Kidney tubule cell (primary cell): ENCODE measurements at regions not wholly inside any gene's neighbourhood (a gene's known extent, or its start where the extent isn't known, plus 50 kb on each side); places are given as distances from the start of the nearest gene placed in this dataset.

Experiments used
- DNase-seq: peaks from one replicate; pipeline ENCODE4 v3.0.0-alpha.2; 2018; ENCODE audit warnings: low spot score

- no peak for DNase-seq
Observed at GRCh38 chr3:73796382-73796781, 171.6 kb upstream of the PDZRN3 start.

- no peak for DNase-seq
Observed at GRCh38 chr3:73791356-73791755, 166.6 kb upstream of the PDZRN3 start.

- peak; percentile 2 for DNase-seq
Observed at GRCh38 chr3:73789825-73790444, 165.2 kb upstream of the PDZRN3 start.

GRCh38 chr3:73787620-73788019, 162.9 kb upstream of the PDZRN3 start:
- peak; percentile 75 for DNase-seq

GRCh38 chr3:73786998-73787397, 162.3 kb upstream of the PDZRN3 start:
- DNase-seq = no peak

GRCh38 chr3:73786321-73786807, 161.6 kb upstream of the PDZRN3 start:
- peak; percentile 98 for DNase-seq

- DNase-seq = peak; percentile 84
Observed at GRCh38 chr3:73784686-73785392, 160.1 kb upstream of the PDZRN3 start.

GRCh38 chr3:73783811-73784210, 159.1 kb upstream of the PDZRN3 start:
- DNase-seq = no peak

GRCh38 chr3:73781541-73781940, 156.8 kb upstream of the PDZRN3 start:
- DNase-seq = no peak

GRCh38 chr3:73774645-73775044, 149.9 kb upstream of the PDZRN3 start:
- no peak for DNase-seq

- DNase-seq = no peak
Observed at GRCh38 chr3:73773233-73773632, 148.5 kb upstream of the PDZRN3 start.

GRCh38 chr3:73772076-73772886, 147.5 kb upstream of the PDZRN3 start:
- no peak for DNase-seq

GRCh38 chr3:73768524-73769308, 144.0 kb upstream of the PDZRN3 start:
- DNase-seq = no peak

- no peak for DNase-seq
Observed at GRCh38 chr3:73766599-73767381, 142.0 kb upstream of the PDZRN3 start.

- DNase-seq = no peak
Observed at GRCh38 chr3:73765878-73766545, 141.3 kb upstream of the PDZRN3 start.

GRCh38 chr3:73762855-73763254, 138.1 kb upstream of the PDZRN3 start:
- DNase-seq = no peak

GRCh38 chr3:73759297-73759711, 134.6 kb upstream of the PDZRN3 start:
- DNase-seq = no peak

- DNase-seq = no peak
Observed at GRCh38 chr3:73757536-73757935, 132.8 kb upstream of the PDZRN3 start.

- DNase-seq = no peak
Observed at GRCh38 chr3:73753985-73754384, 129.2 kb upstream of the PDZRN3 start.

- DNase-seq = no peak
Observed at GRCh38 chr3:73752338-73752737, 127.6 kb upstream of the PDZRN3 start.

- DNase-seq = no peak
Observed at GRCh38 chr3:73746623-73747022, 121.9 kb upstream of the PDZRN3 start.
